ENCODE measurements at regions not wholly inside any gene's neighbourhood (a gene's known extent, or its start where the extent isn't known, plus 50 kb on each side); places are given as distances from the start of the nearest gene placed in this dataset.

DNA sequence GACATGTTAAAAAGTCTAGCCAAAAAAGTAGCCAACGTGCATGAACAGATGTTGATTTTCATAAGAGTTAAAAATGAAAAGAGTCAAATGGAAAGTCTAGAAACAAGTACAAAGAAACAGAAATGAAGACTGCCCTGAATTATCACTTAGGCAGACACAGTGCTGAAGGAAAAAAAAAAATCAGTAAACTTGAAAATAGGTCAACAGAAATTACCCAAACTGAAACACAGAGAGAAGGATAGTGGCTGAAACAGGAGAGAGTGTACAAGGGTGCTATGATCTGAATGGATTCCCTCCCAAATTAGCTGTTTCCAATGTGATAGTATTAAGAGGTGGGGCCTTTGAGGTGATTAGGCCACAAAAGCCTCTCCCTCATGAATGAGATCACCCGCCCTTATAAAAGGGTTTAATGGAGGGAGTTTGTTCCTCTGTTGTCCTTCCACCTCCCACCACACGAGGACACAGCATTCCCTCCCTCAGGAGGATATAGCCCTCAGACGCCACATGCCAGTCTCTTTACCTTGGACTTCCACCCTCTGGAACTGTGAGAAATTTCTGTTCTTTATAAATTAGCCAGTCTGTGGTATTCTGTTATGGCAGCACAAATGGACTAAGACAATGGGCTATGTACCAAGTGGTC, 249.7 kb downstream of the AHR start:
- no peak for DNase-seq (ENCODE audit: low read depth)
- TF ChIP-seq, protein P1, sequence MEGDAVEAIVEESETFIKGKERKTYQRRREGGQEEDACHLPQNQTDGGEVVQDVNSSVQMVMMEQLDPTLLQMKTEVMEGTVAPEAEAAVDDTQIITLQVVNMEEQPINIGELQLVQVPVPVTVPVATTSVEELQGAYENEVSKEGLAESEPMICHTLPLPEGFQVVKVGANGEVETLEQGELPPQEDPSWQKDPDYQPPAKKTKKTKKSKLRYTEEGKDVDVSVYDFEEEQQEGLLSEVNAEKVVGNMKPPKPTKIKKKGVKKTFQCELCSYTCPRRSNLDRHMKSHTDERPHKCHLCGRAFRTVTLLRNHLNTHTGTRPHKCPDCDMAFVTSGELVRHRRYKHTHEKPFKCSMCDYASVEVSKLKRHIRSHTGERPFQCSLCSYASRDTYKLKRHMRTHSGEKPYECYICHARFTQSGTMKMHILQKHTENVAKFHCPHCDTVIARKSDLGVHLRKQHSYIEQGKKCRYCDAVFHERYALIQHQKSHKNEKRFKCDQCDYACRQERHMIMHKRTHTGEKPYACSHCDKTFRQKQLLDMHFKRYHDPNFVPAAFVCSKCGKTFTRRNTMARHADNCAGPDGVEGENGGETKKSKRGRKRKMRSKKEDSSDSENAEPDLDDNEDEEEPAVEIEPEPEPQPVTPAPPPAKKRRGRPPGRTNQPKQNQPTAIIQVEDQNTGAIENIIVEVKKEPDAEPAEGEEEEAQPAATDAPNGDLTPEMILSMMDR (IDR thresholded peaks at IDR 0.05; ENCODE audit: low read length, missing control alignments), result no peak
- H3K4me3 ChIP-seq (replicated peaks; ENCODE audit: low read depth, low read length), result no peak overlapping the region

DNA sequence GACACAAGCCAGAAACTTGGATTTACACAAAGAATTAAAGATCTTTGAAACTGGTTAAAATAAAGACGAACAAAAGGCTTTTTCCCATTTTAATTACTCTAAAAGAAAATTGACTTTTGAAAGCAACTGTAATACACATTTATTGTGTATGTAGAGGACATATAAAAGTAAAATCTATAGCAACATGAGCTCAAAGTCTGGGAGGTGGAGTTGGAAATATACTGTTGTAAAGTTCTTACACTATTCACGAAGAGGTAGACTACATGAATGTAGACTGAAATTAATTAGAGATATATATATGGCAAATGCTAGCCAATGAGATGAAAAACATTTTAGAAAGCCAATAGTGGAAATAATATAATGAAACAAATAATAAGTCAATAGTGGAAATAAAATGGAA, 251.0 kb downstream of the AHR start:
- TF ChIP-seq, protein P1 (IDR thresholded peaks at IDR 0.05; ENCODE audit: low read length, missing control alignments), result no peak
- H3K4me3 ChIP-seq (replicated peaks; ENCODE audit: low read depth, low read length), result no peak overlapping the region
- DNase-seq (ENCODE audit: low read depth), result no peak

DNA sequence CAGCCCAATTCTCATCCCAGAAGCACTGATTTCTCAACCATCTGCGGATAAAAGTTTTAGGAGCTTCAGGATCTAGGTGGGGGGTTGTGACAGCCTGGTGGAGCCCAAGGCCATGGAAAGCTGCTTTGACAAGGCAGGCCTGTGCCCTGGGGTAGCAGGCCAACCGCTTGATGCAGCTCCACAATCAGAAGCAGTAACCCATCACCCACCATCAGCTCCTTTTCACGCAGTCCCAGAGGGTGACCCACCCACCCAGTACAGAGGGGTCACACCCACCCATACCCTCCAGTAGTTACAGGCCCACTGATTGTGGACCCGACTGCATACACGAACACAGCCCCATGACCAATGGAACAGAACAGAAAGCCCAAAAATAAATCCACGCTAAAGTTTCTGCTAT, 253.9 kb downstream of the AHR start:
- DNase-seq (ENCODE audit: low read depth), result no peak
- TF ChIP-seq, protein P1 (IDR thresholded peaks at IDR 0.05; ENCODE audit: low read length, missing control alignments), result no peak
- no peak overlapping the region for H3K4me3 ChIP-seq (replicated peaks; ENCODE audit: low read depth, low read length)

DNA sequence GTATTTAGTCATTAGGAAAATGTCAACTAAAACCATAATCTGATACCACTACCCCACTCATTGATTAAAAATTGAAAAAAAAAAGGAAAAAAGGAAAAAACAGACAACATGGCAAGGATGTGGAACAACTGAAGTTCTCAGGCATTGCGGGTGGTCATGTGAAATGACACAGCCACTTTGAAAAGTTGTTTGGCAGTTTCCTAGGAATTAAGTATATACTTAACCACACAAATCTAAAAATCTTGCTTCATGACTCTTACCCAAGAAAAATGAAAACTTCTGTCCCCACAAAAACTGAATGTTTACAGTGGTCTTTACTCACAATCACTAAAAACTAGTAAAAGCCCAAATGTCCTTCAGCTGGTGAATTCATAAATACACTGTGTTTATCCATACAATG, 254.5 kb downstream of the AHR start:
- no peak for DNase-seq (ENCODE audit: low read depth)
- TF ChIP-seq, protein P1 (IDR thresholded peaks at IDR 0.05; ENCODE audit: low read length, missing control alignments), result no peak

DNA sequence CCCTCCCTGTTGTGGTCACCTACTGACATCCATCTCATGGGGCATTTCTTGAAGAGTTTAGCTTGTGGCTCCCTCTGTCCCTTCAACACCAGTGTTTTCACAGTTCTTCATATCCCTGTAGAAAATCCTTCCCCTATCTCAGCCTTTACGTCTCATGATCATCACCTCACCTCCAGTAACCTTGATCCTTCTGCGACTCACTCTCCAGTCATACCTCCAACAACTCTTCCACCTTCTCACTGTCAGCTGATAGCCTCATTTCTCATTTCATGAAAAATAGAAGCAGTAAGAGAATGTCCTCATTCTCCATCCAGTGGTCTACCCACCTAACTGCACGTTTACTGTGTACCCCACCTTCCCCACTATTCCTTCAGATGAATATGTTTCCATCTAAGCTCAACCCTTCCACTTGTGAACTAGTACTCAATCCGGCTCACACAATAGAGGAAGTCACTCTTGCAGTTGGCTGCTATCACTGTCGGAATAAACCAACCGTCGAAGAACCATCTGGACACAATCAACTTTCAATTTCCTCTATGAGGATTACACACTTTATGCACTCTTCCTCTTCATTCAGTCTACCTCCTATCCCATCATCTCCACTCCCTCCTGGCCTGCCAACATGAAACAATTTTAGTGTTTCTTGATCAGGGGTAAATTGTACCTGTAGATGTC, 256.0 kb downstream of the AHR start:
- H3K4me3 ChIP-seq (replicated peaks; ENCODE audit: low read depth, low read length), result no peak overlapping the region
- DNase-seq (ENCODE audit: low read depth), result no peak
- TF ChIP-seq, protein P1 (IDR thresholded peaks at IDR 0.05; ENCODE audit: low read length, missing control alignments), result no peak

More for the DNA sequence above, 254.5 kb downstream of the AHR start:
- no peak overlapping the region for H3K4me3 ChIP-seq (replicated peaks; ENCODE audit: low read depth, low read length)

DNA sequence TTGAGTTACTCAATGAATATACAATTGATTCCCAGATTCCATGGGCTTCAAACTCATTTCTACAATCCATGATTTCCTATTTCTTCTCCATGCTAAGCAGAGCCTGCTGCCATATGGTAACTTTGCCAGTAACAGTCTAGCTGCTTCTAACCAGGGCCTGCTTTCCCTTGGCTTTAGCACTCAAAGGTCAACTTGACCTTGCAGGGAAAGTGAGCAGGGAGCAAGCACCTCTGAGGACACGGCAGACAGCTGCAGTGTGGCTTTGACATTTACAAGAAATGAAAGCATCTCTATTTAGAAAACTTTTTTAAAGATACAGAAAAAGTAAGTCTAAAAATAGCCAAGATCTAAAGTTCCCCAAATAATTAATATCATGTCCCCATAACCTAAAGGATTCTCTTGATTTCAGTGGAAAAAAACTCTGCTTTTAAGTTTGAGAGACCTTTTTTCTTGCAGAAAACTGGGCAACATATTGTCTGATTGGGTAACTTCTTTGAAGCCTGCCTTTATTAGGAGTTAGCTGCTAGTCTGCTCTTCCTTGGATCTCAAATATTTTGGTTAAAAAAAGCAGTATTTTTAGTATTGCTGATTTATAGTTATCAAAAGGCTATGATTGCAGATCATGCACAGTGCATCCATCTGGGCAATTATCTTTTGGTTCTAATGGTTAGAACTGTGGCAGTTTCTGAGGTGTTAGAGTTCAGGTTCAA, 257.9 kb downstream of the AHR start:
- no peak overlapping the region for H3K4me3 ChIP-seq (replicated peaks; ENCODE audit: low read depth, low read length)
- TF ChIP-seq, protein P1 (IDR thresholded peaks at IDR 0.05; ENCODE audit: low read length, missing control alignments), result no peak
- no peak for DNase-seq (ENCODE audit: low read depth)
